T-helper 1 cell (primary cell): ENCODE measurements at regions not wholly inside any gene's neighbourhood (a gene's known extent, or its start where the extent isn't known, plus 50 kb on each side); places are given as distances from the start of the nearest gene placed in this dataset.

Experiments
- DNase-seq, 5 donors: peaks; one replicate each; pipeline ENCODE4 v3.0.0-alpha.2; 2012 to 2020

DNA sequence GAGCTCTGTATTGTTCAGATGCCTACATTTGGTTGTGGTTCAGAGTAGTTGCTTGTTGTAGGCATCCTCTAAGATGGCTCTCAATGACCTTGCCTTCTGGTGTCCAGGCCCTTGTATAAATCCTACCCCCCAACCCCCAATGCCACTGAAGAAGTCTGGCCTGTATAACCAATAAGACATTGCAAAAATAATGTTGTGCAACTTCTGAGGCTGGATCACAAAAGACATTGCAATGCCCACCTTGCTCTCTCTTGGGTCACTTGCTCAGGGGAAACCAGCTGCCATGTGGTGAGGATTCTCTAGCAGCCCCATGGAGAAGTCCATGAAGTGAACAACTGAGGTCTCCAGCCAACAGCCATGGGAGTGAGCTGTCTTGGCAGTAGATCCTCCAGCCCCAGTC, 234.0 kb upstream of the TBX3 start:
- no peak for DNase-seq

DNA sequence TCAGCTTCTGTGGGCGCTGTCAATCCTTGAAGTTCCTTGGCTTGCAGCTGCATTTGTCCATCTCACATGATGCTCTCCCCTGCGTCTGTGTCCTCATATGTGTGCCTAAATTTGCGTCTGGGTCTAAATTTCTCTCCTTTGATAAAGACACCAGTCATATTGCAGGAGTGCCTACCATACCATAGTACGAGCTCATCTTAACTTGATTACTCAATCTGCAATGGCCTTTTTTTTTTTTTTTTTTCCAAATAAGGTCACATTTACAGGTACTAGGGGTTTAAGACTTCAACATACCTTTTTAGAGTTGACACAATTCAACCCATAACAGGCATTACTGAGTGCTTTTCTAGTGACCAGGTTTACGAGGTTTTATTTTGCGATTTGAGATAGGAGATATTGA, 233.3 kb upstream of the TBX3 start:
- no peak for DNase-seq

DNA sequence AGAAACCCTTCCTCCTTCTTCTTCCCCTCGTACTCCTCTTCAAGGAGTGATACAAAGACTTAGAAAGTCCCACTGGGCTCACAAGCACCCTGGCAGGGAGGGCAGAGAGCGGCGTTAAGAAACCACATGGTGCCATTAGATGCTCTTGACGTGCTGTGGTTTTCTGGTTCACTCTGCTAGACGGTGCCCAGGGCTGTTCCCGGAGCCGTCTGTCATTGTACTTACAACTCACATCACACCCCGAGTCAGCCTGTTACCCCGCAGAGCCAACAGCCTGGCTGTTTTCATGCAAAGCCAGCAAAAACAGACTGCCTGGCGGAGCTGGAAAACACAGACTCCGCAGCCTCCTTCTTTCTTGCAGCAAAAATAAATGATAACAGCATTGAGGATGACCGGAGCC, 232.6 kb upstream of the TBX3 start:
- DNase-seq: no peak

DNA sequence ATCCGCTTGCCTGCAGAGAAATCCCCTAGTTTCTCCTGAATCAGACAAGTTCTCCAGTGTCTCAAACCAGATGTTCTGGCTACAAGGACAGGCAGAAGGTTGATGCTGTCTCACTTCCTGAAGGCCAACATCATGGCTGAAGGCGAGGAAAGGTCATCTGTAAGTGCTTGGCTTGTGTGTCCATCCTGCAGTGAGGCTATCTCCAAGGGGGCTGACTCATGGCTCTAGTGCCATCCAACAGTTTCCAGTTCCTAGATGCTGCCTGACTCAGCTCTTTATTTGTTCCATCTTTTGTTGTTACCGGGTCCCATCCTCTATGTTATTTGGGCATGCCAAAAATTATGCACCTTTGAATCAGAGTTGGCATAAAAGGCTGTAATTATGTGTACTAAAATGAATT, 232.1 kb upstream of the TBX3 start:
- DNase-seq: no peak

DNA sequence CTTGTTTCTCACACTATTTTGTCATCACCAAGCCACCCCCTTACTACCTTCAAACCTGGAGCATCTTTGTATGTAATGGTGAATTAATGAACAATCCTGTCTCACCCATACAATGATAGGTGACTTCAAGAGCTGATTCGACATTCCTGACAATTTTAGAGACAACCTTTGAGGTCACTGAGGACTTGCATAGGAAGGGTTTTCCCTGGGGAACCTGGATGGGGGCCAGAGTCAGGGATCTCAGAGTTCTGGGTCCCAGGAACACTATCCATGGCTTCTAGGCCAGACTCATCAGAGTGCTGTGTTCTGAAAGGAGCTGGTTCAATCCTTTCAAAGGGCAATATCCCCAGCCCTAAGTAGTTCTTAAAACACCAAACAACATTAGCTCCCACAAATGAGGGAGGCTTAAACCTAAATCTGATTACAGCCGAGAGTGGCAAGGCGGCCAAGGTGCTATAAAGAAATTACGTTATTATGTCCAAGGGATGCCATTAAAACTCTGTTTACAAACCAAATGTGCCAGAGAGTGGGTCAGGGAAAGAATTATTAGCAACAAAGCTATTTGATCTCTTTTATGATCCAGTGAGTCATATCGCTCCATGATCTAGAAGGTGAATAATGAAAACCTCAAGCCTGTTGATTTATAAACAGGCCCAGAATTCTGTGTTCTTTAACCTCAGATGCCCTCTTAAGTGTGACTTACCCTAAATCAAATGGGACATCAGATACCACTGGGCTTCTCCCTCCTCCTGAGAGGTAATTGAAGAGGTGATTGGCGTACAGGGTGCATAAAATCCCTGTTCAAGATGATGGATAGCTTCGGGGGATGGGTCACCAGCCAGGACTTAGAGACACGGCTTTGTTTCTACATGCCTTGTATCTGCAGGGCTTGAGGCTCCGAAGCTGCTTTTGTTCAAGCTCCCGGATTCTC, 230.2 kb upstream of the TBX3 start:
- no peak for DNase-seq

DNA sequence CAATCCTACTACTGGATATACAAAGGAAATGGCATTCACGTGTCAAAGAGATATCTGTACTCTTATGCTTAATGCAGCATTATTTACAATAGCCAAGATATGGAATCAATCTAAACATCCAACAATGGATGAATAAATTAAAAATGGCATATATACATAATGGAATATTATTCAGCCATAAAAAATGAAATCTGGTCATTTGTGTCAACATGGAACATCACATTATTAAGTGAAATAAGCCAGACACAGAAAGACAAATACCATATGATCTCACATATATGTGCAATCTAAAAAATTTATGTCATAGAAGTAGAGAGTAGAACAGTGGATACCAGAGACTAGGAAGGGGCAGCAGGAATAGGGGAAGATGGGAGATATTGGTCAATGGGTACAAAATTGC, 228.8 kb upstream of the TBX3 start:
- DNase-seq: no peak

DNA sequence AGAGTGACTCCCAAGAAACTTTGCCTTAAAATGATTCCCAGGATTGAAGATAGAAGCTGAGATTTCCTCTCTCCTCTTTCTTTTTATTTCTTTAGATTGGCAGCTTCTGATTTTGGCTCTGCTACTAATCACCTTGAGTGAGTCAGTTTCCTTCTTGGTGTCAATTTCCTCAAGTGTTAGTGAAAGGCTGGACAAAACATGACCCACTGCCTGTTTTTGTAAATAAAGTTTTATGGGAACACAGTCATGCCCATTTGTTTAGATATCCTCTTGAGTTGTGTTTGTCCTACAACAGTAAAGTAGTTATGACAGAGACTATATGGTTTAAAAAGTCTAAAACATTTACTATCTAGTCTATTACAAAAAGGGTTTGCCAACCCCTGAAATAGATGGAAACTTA, 227.2 kb upstream of the TBX3 start:
- DNase-seq: no peak

DNA sequence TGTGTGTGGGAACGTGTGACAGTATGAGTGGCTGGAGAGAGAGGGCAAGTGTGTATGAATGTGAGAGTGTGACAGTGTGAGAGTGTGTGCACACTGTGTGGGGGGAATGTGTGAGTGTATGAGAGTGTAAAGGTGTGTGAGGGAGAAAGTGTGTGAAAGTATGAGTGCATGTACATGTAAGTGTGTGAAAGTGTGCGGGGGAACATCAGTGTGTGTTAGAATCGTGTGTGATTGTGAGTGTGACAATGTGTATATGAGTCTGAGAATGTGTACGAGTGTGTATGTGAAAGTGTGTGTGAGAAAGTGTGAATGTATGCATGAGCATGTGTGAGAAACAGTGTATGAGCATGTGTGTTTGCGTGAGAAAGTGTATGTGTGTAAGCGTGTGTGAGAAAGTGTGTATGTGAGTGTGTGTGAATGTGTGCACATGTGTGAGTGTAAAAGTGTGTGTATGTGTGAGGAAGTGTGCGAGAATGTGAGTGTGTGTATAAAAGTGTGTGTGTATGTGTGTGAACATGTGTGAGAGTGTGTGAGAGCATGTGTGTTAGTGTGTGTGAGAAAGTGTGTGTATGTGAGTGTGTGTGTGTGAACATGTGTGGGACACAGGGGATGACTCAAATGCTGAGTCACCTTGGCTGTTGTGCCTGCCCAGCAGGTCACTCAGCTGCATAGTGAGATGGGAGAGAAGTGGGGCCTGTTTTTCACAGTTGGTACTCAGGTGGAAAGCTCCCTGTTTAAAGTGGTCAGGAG, 220.5 kb upstream of the TBX3 start:
- no peak for DNase-seq

DNA sequence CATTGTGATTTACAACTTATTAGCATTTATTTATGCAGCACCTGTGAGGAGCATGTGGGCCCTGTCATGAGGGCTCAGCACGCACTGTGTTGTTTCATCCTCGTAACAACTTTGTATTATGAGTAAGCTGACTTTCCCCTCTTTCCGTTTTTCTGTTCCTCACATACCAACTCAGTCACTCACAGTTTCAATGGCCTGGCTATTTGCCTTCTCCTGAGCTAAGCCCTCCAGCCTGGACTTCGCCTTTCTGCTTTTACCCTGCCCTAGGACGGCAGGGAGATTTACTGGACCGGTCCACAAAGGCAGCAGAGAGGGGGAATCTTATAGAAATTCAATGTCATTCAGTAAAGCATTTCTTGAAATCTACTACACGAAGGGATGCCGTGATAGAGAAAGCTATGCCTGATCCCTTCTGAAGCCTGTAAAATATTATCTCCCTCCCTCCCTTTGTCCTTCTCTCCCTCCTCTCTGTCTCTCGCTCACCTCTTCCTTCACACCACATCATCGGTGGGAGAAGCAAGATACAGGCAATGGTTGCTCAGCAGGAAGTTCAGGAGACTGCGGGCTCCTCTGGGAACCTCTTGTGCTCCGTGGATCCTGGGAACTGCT, 219.2 kb upstream of the TBX3 start:
- DNase-seq: no peak

DNA sequence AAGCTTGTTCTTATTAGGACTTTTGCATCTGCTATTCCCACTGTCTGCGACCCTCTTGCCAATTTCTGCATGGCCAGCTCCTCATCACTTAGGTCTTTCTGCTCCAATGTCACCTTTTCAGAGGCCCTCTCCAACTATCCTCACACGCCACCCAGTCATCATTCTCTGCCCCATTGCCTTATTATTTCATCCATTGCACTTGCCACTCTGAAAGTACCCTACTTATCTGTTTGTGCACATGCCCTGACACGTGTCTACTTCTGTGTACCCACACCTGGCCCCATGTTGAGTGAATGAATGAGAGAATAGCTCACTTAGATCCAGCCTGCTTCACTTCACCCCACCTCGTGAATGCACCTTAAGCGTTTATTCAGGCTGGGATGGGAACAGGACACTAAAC, 218.7 kb upstream of the TBX3 start:
- DNase-seq: no peak

DNA sequence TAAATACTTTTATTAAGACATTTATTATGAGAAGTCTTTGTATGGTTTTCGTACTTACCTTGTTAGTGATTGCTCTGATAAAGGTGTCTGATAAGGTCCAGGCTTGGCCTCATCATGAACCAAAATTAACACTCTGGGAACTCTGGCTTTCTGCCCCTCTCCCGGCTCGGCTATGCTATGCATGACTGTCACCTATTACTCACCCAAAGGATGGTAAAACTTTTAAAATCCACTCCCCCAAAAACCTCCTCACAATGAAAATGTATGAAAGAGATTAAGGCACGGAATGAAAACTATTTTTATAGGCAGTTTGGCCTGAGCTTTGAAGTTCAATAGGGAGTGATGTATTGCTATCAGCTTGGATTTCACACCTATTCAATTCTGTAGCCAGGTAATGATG, 217.3 kb upstream of the TBX3 start:
- no peak for DNase-seq

DNA sequence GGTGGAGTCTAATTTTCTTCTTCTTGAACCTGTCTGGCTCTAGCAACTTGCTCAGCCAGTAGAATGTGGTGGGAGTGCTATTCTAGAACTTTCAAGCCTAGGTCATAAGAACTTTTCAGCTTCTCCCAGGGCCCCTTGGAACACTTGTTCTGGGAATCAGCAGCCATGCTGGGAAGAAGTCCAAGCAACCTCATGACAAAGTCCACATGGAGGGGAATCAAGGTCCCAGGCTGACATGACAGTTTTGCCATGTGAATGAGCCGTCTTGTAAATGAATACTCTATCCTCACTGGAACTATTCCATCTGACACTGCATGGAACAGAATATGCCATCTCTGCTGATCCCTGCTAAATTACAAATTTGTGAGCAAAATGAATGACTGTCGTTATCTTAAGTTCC, 214.2 kb upstream of the TBX3 start:
- no peak for DNase-seq

DNA sequence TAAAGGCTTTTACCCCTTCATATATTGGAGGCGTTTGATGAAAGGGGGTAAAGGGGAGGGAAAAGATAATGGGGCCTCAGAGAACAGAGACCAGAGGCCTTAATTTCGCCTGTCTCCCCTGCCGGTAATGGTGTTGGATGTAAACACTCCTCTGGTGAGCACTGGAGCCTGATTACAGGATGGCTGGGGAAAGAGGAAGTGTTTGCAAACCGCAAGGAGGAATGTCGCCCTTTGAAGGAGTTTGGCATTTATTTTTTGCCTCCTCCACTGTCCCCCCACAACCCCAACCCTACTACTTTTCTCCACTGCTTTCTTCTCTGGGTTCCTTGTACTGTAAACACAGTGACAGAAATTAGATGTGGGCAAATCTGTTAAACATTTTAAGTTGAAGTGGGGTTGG, 211.9 kb upstream of the TBX3 start:
- no peak for DNase-seq

DNA sequence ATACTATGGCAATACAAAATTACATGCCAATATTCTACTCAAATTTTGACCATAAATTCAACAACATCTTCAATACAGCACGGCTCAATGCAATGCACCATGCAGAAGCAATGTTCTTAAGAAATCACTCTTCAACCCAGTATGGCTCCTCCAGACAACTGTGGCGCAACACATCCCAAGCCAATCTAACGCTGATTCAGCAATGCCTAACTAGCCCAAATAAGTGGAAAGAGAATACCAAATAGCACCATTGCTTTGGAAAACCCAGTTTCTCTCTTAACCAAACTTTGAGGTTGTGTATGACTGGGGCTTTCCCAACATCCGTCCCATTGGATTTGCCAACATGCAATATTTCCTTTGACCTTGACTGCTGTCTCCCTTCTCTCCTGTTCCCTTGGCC, 211.1 kb upstream of the TBX3 start:
- DNase-seq: no peak

DNA sequence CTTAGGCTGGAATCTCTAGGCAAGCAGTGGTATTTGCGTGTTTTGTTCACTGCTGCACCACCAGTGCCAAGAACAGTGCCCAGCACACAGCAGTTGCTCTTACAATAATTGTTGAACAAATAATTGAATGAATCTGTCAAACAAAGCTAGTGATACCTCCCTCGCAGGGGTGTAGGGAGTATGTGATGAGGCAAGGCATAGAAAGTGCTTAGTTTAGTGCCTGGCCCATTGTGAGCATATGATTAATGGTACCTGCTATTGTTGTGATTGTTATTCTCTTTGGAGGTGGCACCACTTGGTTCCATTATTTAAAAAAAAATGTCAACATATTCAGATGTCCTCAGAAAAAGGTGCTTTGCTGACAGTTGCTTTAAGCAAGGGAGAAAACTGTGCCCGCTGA, 210.1 kb upstream of the TBX3 start:
- no peak for DNase-seq

DNA sequence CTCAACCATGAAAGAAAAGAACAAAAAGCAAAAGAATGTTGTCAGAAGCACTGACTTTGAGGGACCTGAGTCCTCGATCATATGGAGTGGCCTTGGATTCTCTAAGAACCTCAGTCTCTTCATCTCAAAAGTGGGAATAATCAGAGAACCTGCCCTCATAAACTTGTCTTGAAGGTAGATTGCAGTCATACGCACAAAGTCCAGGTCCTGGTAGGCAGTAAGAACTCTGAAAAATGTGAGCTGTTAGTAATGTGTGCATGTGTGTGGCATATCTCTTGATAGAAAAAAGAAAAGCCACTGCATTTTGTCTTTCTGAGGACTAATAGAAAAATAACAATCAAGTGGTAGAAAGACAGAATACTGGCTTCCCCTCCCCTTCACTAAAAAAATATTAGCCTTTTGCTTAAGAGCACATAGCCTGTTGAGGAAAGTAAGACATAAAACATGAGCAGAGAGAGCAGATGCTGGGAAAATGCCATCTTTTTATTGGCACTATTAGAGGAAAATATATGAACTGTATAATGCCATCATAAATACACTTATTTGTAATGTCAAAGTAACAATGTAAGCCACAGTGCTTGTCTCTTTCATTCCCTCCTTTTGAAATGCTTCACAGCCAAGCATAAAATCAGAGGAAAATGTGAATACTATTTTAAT, 205.1 kb upstream of the TBX3 start:
- no peak for DNase-seq

DNA sequence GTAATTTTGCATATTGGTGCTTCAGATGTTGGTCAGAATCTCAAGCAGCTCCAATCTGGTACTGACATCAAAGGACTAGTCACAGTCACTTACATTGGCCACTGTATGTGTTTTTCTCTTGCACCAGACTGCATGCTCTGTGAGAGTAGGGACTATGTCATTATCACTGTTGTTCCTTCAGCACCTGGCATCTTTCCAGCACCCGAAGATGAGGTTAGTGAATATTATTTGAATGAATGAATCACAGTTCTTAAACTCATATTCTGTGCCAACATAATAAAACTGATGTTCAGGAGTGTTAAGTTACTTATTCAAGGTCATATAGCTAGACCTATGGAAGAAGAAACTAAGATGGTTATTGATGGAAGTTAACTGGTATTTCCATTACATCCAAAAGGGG, 204.5 kb upstream of the TBX3 start:
- DNase-seq: no peak

DNA sequence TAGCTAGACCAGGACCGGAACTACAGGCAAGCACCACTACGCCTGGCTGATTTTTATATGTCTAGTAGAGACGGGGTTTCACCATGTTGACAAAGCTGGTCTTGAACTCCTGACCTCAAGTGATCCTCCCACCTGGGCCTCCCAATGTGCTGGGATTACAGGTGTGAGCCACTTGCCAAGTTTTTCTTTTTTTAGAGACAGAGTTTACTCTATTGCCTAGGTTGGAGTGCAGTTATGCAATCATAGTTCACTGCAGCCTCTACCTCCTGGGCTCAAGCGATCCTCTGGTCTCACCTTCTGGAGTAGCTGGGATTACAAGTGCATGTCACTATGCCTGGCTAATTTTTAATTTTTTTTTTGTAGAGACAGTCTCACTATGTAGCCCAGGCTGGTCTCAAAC, 201.5 kb upstream of the TBX3 start:
- DNase-seq: no peak

DNA sequence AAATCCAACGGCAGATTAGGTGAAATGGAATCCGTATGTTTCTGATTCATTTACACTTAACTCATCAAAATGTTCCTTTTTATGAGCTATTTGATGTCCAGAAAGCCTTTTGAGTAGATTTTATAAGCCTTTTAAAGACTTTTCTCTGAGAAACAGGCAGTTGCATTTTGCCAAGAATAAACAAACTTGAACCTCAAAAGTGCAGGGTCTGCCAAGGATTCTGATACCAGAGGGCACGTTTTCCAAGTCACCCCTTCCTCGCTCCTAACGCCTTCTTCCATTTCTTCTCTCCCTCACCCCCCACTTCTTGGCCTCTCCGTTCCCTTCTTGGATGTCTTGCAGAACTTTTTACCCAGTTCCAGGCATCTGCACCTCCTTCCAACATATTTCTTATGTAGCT, 200.6 kb upstream of the TBX3 start:
- no peak for DNase-seq

DNA sequence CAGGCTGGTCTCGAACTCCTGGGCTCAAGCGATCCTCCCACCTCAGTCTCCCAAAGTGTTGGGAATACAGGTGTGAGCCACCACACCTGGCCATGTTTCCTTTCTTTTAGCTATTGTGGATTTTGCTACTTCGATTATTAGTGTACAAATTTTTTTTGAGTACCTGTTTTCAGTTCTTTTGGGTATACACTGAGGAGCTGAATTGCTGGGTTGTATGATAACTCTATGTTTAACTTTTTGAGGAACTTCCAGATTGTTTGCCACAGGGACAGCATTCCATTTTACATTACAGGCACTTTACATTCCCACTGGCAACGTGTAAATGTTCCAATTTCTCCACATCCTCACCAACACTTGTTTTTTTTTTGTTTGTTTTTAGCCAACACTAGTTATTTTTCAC, 198.1 kb upstream of the TBX3 start:
- no peak for DNase-seq

DNA sequence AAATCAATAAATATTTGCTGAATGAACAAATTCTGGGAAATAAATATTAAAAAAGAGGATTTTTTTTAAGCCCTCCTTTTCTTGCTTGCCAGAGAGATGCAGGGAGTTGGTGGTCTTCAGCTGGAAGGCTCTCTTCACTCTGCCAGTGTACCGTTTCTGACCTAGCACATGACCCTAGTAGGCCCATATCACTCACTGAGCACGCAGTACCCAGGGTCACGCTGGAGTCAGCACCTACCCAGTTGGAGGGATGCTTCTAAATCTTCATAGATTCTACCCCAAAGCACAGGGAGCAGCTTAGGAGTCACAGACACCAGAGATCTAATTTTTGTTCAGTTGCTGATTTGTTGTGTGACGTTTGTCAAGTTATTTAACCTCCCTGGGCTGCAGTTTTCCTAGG, 195.4 kb upstream of the TBX3 start:
- no peak for DNase-seq

DNA sequence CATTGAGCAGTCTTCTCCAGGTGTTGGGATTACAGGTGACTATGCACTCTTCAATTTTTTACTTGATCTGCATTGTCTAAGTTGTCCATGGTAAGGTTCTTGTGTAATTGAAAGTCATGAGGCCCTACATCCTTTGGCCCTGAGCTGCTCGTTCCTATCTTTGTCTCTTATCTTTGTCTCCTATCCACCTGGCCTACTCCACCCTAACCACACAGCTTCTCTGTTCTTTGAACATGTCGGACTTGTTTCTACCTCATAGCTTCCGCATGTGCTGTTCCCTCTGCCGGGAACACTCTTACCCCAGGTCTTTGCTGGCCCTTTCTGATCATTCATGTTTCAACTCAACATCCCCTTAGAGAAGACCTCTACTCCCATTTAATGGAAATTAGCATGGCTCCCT, 194.8 kb upstream of the TBX3 start:
- DNase-seq: no peak

DNA sequence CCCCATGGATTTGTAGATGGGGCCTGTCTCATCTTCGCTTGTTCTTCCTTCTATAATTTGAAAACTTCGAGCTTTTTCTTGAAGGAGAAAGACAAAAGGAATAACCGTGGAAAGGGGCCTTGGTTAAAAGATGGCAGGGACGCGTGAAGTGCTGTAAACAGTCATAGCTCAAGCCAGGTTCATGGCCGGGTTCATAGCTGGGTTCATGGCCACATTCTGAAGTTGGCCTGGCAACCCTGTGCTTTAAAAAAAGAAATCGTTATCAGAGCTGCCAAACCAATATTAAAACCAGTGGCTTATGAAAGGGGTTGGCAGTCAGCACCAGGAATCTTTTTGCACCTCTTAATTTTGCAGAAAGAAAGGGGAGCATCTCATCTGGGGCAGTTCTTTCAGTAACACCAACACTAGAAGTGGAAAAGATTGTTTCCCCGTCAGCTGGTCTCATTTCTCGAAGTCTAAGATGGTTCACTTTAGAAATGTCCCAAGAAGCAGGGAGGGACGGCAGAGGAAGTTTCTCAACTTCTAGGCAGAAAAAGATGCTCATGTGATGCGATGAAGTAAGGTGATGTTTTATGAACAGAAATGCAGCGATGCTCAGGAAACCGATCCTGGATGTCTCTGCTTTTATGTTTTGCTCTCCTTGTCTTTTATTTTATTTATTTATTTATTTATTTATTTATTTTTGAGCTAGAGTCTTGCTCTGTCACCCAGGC, 193.1 kb upstream of the TBX3 start:
- DNase-seq: no peak
